ENCODE measurements at regions not wholly inside any gene's neighbourhood (a gene's known extent, or its start where the extent isn't known, plus 50 kb on each side); places are given as distances from the start of the nearest gene placed in this dataset.

DNA sequence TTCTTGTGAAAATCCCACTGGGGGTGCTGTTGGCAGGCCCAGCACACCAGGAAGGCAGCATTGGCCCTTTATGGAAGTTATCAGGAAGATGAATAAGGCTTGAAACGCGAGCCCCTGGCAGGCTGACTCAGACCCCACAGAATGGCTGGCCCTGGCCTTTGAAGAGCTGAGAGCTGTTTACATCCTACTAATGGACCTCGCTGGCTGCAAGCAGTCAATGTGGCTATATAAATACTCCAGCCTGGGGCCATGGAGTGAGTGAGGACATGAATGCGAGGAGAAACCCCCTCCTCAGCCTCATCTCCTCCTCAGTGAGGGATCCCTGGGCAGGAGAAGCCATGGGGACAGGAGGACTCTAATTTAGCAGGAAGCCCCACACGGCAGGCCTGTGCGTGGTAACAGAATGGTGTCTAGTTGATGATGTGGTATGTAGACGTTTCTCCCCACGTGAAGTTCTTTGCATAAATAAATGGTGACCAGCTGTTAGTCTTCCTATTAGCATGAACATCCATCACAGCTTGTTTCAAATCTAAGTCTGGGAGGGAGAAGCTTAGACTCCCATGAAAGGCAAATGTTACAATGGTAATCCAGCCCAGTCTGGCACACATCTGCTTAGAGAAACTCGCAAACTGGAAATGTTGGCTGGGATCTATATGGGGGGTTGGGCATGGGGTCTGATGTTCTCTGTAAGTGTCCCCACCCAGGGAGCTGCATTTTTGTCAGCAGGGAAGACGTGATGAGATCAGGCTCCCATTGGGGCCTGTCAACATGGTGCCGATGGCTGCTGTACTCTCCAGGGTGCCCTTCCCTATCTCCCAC lies 175.1 kb upstream of the PITX1 start:
- 86% methylated on average over 9 of the region's 11 CpGs for WGBS (ENCODE audit: insufficient coverage)
- Mint-ChIP-seq H3K4me1 (no peaks in the 10 kb centered on the region), H3K9me3 (peaks cover under 1 to 1% of the 10 kb centered on the region in 2 donors)

DNA sequence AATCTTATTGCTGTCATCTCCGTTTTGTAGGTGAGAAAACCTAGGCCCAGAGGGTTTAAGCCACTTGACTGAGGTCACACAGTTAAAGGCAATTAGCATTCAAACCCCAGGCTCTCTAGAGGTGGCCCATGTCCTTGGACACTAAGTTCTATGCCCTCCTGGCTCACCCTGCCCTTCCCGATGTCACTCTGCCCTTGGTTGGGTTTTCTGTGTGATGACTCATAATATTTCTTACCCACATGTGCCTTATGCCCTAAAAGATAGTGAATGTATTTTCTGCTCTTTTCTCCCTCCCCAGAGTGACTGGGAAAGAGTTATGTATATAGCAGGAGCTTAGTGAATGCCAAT lies 174.5 kb upstream of the PITX1 start:
- H3K4me3 Mint-ChIP-seq = no peak overlapping the region
- WGBS (ENCODE audit: insufficient coverage) = 93% methylated on average over 1 of the region's 2 CpGs
- ATAC-seq (no peak), DNase-seq (no peak)
- H3K27me3 ChIP-seq (ENCODE audit: control insufficient read depth, insufficient read depth, low read length) = no peaks in the 10 kb centered on the region
- no peak overlapping the region for H3K4me3 ChIP-seq (ENCODE audit: low read length)
- H3K9me3 ChIP-seq (ENCODE audit: control insufficient read depth, insufficient read depth, low read length) = no peaks in the 10 kb centered on the region
- no peak overlapping the region for H3K27ac Mint-ChIP-seq
- H3K36me3 Mint-ChIP-seq = peaks cover 8% of the 10 kb centered on the region
- intact Hi-C loops (cut with micrococcal nuclease) = no loop called here
- no peak overlapping the region for H3K27ac ChIP-seq (ENCODE audit: low read length)
- no peaks in the 10 kb centered on the region for H3K36me3 ChIP-seq (ENCODE audit: control insufficient read depth, insufficient read depth, low read length)
- H3K27me3 Mint-ChIP-seq (ENCODE audit: low read depth in 2 of 2) = peaks cover 9 to 10% of the 10 kb centered on the region in 2 donors
- H3K9me3 Mint-ChIP-seq = peaks cover 6% of the 10 kb centered on the region in 2 donors
- TF ChIP-seq, protein P1, sequence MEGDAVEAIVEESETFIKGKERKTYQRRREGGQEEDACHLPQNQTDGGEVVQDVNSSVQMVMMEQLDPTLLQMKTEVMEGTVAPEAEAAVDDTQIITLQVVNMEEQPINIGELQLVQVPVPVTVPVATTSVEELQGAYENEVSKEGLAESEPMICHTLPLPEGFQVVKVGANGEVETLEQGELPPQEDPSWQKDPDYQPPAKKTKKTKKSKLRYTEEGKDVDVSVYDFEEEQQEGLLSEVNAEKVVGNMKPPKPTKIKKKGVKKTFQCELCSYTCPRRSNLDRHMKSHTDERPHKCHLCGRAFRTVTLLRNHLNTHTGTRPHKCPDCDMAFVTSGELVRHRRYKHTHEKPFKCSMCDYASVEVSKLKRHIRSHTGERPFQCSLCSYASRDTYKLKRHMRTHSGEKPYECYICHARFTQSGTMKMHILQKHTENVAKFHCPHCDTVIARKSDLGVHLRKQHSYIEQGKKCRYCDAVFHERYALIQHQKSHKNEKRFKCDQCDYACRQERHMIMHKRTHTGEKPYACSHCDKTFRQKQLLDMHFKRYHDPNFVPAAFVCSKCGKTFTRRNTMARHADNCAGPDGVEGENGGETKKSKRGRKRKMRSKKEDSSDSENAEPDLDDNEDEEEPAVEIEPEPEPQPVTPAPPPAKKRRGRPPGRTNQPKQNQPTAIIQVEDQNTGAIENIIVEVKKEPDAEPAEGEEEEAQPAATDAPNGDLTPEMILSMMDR (IDR thresholded peaks at IDR 0.05) = no peak
- H3K4me1 Mint-ChIP-seq = no peaks in the 10 kb centered on the region
- H3K4me1 ChIP-seq (ENCODE audit: control insufficient read depth, insufficient read depth, low read length) = no peaks in the 10 kb centered on the region

More for the DNA sequence above, 175.1 kb upstream of the PITX1 start:
- no peaks in the 10 kb centered on the region for H3K27me3 ChIP-seq (ENCODE audit: control insufficient read depth, insufficient read depth, low read length)
- no peak overlapping the region for H3K4me3 ChIP-seq (ENCODE audit: low read length)
- no peaks in the 10 kb centered on the region for H3K36me3 ChIP-seq (ENCODE audit: control insufficient read depth, insufficient read depth, low read length)
- no peak overlapping the region for H3K27ac ChIP-seq (ENCODE audit: low read length)
- Mint-ChIP-seq H3K36me3 (peaks cover 3% of the 10 kb centered on the region), H3K4me3 (no peak overlapping the region), H3K27ac (no peak overlapping the region), H3K27me3 (ENCODE audit: low read depth in 2 of 2) (peaks cover 4 to 5% of the 10 kb centered on the region in 2 donors)
- DNase-seq (no peak), ATAC-seq (no peak)
- no peaks in the 10 kb centered on the region for H3K9me3 ChIP-seq (ENCODE audit: control insufficient read depth, insufficient read depth, low read length)
- intact Hi-C loops (cut with micrococcal nuclease) = no loop called here
- no peaks in the 10 kb centered on the region for H3K4me1 ChIP-seq (ENCODE audit: control insufficient read depth, insufficient read depth, low read length)
- TF ChIP-seq, protein P1 (IDR thresholded peaks at IDR 0.05) = no peak

GRCh38 chr5:135207866-135208265 lies 173.8 kb upstream of the PITX1 start:
- no peaks in the 10 kb centered on the region for H3K27me3 ChIP-seq (ENCODE audit: control insufficient read depth, insufficient read depth, low read length)
- H3K27ac ChIP-seq (ENCODE audit: low read length) = no peak overlapping the region
- Mint-ChIP-seq H3K4me3 (no peak overlapping the region), H3K27ac (no peak overlapping the region), H3K27me3 (ENCODE audit: low read depth in 2 of 2) (peaks cover 13 to 15% of the 10 kb centered on the region in 2 donors), H3K4me1 (no peaks in the 10 kb centered on the region), H3K36me3 (peaks cover 15% of the 10 kb centered on the region), H3K9me3 (peaks cover 6 to 9% of the 10 kb centered on the region in 2 donors)
- no peak overlapping the region for H3K4me3 ChIP-seq (ENCODE audit: low read length)
- ATAC-seq (no peak), DNase-seq (no peak)
- no peaks in the 10 kb centered on the region for H3K36me3 ChIP-seq (ENCODE audit: control insufficient read depth, insufficient read depth, low read length)
- WGBS (ENCODE audit: insufficient coverage) = 79% methylated on average over 6 of the region's 6 CpGs
- TF ChIP-seq, protein P1 (IDR thresholded peaks at IDR 0.05) = no peak
- no peaks in the 10 kb centered on the region for H3K4me1 ChIP-seq (ENCODE audit: control insufficient read depth, insufficient read depth, low read length)
- intact Hi-C loops (cut with micrococcal nuclease) = no loop called here
- no peaks in the 10 kb centered on the region for H3K9me3 ChIP-seq (ENCODE audit: control insufficient read depth, insufficient read depth, low read length)

- H3K36me3 Mint-ChIP-seq = peaks cover 21% of the 10 kb centered on the region
- ATAC-seq = no peak
- WGBS (ENCODE audit: insufficient coverage) = 77% methylated on average over 3 of the region's 3 CpGs
Observed at GRCh38 chr5:135206862-135207261, 172.8 kb upstream of the PITX1 start.

More at GRCh38 chr5:135206862-135207261, 172.8 kb upstream of the PITX1 start:
- H3K9me3 Mint-ChIP-seq = peaks cover 6 to 9% of the 10 kb centered on the region in 2 donors
- Histone ChIP-seq H3K36me3 (ENCODE audit: control insufficient read depth, insufficient read depth, low read length) (no peaks in the 10 kb centered on the region), H3K4me3 (ENCODE audit: low read length) (no peak overlapping the region), H3K4me1 (ENCODE audit: control insufficient read depth, insufficient read depth, low read length) (no peaks in the 10 kb centered on the region), H3K27me3 (ENCODE audit: control insufficient read depth, insufficient read depth, low read length) (peaks cover 2% of the 10 kb centered on the region), H3K27ac (ENCODE audit: low read length) (no peak overlapping the region), H3K9me3 (ENCODE audit: control insufficient read depth, insufficient read depth, low read length) (no peaks in the 10 kb centered on the region)
- no peaks in the 10 kb centered on the region for H3K4me1 Mint-ChIP-seq
- H3K27ac Mint-ChIP-seq = no peak overlapping the region
- H3K27me3 Mint-ChIP-seq (ENCODE audit: low read depth in 2 of 2) = peaks cover 20 to 24% of the 10 kb centered on the region in 2 donors
- TF ChIP-seq, protein P1 (IDR thresholded peaks at IDR 0.05) = no peak
- DNase-seq = no peak
- no peak overlapping the region for H3K4me3 Mint-ChIP-seq
- intact Hi-C loops (cut with micrococcal nuclease) = no loop called here
